ENCODE measurements at regions not wholly inside any gene's neighbourhood (a gene's known extent, or its start where the extent isn't known, plus 50 kb on each side); places are given as distances from the start of the nearest gene placed in this dataset.
"Not testable (repeated sequence)": the region's sequence is repeated elsewhere in the genome, so short reads cannot be mapped to it uniquely, and the experiment has no call there.

DNA sequence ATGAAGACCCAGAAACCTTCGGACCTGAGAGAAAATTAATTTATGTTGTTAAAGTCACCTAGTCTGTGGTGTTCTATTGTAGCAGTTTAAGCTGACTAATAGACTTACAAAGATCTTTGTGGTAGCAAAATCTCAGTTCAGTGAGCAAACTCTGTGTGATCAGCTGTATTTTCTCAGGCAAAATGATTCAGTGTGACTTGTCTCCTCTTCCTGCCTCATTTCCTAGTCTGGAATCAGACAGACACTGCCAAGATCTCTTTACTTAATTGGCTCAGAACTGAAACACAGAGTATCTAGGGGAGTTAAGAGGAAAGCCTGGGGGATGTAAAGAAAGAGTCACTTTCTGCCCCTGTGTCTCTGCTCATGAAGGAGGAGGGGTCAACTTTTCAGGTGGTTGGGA lies 564.7 kb downstream of the KCNA4 start:
- Histone ChIP-seq H3K27me3 (no peaks in the 10 kb centered on the region), H3K9me3 (no peaks in the 10 kb centered on the region), H3K27ac (no peak overlapping the region), H3K4me3 (no peak overlapping the region), H3K4me1 (no peaks in the 10 kb centered on the region), H3K36me3 (no peaks in the 10 kb centered on the region)
- peak; percentile 18 for ATAC-seq
- intact Hi-C loops (cut with DNase I): no loop called here
- TF ChIP-seq, protein P1, sequence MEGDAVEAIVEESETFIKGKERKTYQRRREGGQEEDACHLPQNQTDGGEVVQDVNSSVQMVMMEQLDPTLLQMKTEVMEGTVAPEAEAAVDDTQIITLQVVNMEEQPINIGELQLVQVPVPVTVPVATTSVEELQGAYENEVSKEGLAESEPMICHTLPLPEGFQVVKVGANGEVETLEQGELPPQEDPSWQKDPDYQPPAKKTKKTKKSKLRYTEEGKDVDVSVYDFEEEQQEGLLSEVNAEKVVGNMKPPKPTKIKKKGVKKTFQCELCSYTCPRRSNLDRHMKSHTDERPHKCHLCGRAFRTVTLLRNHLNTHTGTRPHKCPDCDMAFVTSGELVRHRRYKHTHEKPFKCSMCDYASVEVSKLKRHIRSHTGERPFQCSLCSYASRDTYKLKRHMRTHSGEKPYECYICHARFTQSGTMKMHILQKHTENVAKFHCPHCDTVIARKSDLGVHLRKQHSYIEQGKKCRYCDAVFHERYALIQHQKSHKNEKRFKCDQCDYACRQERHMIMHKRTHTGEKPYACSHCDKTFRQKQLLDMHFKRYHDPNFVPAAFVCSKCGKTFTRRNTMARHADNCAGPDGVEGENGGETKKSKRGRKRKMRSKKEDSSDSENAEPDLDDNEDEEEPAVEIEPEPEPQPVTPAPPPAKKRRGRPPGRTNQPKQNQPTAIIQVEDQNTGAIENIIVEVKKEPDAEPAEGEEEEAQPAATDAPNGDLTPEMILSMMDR (IDR thresholded peaks at IDR 0.05): no peak
- peak in 2 of 4 donors; percentile 8 to 33 for DNase-seq

- TF ChIP-seq, protein P1 (IDR thresholded peaks at IDR 0.05): no peak
- intact Hi-C loops (cut with DNase I): no loop called here
- Histone ChIP-seq H3K27me3 (no peaks in the 10 kb centered on the region), H3K36me3 (no peaks in the 10 kb centered on the region), H3K4me3 (no peak overlapping the region), H3K27ac (no peak overlapping the region), H3K9me3 (no peaks in the 10 kb centered on the region), H3K4me1 (no peaks in the 10 kb centered on the region)
- ATAC-seq (no peak), DNase-seq (no peak)
These were observed 567.4 kb downstream of the KCNA4 start for GRCh38 chr11:29449281-29450074.

- no peak for ATAC-seq
- Histone ChIP-seq H3K4me3 (no peak overlapping the region), H3K4me1 (no peaks in the 10 kb centered on the region), H3K27me3 (no peaks in the 10 kb centered on the region), H3K36me3 (no peaks in the 10 kb centered on the region), H3K27ac (no peak overlapping the region), H3K9me3 (no peaks in the 10 kb centered on the region)
- intact Hi-C loops (cut with DNase I): no loop called here
- TF ChIP-seq, protein P1 (IDR thresholded peaks at IDR 0.05): peak in 1 of 2 donors; percentile 26
- peak in 1 of 4 donors; percentile 36 for DNase-seq
These were observed 568.5 kb downstream of the KCNA4 start for GRCh38 chr11:29448246-29448877.

GRCh38 chr11:29447821-29448220 lies 569.0 kb downstream of the KCNA4 start:
- DNase-seq (no peak), ATAC-seq (no peak)
- no peak overlapping the region for H3K27ac ChIP-seq
- H3K9me3 ChIP-seq: no peaks in the 10 kb centered on the region
- TF ChIP-seq, protein P1 (IDR thresholded peaks at IDR 0.05): no peak
- H3K27me3 ChIP-seq: no peaks in the 10 kb centered on the region
- intact Hi-C loops (cut with DNase I): no loop called here
- no peak overlapping the region for H3K4me3 ChIP-seq
- H3K4me1 ChIP-seq: no peaks in the 10 kb centered on the region
- H3K36me3 ChIP-seq: no peaks in the 10 kb centered on the region

DNA sequence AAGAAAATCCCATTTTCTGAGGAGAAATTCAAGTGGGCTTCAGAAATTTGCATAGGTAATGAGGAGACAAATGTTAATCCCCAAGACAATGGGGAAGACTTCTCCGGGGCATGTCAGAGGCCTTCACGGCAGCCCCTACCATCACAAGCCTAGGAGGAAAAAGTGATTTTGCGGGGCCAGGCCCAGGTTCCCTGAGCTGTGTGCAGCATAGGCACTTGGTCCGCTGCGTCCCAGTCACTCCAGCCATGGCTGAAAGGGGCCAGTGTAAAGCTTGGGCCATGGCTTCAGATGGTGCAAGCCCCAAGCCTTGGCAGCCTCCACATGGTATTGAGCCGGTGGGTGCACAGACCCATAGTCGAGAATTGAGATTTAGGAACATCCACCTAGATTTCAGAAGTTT lies 570.7 kb downstream of the KCNA4 start:
- H3K27ac ChIP-seq: no peak overlapping the region
- ATAC-seq: no peak
- TF ChIP-seq, protein P1 (IDR thresholded peaks at IDR 0.05): no peak
- DNase-seq: peak in 1 of 4 donors; percentile 39
- no peaks in the 10 kb centered on the region for H3K27me3 ChIP-seq
- intact Hi-C loops (cut with DNase I): no loop called here
- no peaks in the 10 kb centered on the region for H3K9me3 ChIP-seq
- no peak overlapping the region for H3K4me3 ChIP-seq
- no peaks in the 10 kb centered on the region for H3K36me3 ChIP-seq
- H3K4me1 ChIP-seq: no peaks in the 10 kb centered on the region

DNA sequence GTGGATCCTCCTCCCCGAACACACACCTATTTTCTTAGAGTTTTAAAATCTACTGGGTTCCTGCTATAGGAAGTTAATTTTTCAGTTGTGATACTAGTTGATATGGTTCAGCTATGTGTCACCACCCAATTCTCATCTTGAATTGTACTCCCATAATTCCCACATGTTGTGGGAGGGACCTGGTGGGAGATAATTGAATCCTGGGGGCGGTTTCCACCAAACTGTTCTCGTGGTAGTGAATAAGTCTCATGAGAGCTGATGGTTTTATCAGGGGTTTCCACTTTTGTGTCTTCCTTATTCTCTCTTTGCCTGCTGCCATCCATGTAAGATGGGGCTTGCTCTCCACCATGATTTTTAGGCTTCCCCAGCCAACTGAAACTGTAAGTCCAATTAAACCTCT lies 571.6 kb downstream of the KCNA4 start:
- H3K9me3 ChIP-seq; H3K4me1 ChIP-seq; H3K36me3 ChIP-seq; H3K27me3 ChIP-seq; ATAC-seq; intact Hi-C loops (cut with DNase I); H3K27ac ChIP-seq; DNase-seq; H3K4me3 ChIP-seq: not testable (repeated sequence)

Measured in left lung (tissue), 4 donors.